ENCODE measurements at regions not wholly inside any gene's neighbourhood (a gene's known extent, or its start where the extent isn't known, plus 50 kb on each side); places are given as distances from the start of the nearest gene placed in this dataset.

DNA sequence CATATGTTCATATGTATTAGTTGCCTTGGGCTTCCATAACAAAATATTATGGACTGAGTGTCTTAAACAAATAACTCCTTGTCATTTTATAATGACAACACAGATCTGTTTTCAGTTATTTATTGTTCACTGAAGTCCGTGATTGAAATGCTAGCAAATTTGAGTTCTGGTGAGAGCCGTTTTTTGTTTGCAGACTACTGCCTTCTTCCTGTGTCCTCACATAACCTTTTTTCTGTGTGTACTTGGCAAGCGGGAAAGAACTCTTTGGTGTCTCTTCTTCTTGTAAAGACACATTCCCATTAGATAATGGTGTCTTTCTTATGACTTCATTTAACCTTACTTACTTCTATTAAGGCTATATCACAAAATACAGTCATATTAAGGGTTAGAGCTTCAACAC, 482.9 kb upstream of the EYS start:
- TF ChIP-seq, protein P1, sequence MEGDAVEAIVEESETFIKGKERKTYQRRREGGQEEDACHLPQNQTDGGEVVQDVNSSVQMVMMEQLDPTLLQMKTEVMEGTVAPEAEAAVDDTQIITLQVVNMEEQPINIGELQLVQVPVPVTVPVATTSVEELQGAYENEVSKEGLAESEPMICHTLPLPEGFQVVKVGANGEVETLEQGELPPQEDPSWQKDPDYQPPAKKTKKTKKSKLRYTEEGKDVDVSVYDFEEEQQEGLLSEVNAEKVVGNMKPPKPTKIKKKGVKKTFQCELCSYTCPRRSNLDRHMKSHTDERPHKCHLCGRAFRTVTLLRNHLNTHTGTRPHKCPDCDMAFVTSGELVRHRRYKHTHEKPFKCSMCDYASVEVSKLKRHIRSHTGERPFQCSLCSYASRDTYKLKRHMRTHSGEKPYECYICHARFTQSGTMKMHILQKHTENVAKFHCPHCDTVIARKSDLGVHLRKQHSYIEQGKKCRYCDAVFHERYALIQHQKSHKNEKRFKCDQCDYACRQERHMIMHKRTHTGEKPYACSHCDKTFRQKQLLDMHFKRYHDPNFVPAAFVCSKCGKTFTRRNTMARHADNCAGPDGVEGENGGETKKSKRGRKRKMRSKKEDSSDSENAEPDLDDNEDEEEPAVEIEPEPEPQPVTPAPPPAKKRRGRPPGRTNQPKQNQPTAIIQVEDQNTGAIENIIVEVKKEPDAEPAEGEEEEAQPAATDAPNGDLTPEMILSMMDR (IDR thresholded peaks at IDR 0.05; ENCODE audit: borderline replicate concordance, extremely low read depth, low read length, poor library complexity, severe bottlenecking): no peak
- no peak for TF ChIP-seq EZH2 (IDR thresholded peaks at IDR 0.05; ENCODE audit: borderline replicate concordance, low read depth, low read length, severe bottlenecking)
